OCI-LY3 (cell line): ENCODE measurements at regions not wholly inside any gene's neighbourhood (a gene's known extent, or its start where the extent isn't known, plus 50 kb on each side); places are given as distances from the start of the nearest gene placed in this dataset.

ENCODE experiments used
- EZH2phosphoT487 ChIP-seq: fragments of 200-600 bp; shearing (Covaris generic); IDR thresholded peaks from 2 replicates; pipeline ENCODE4 v1.6.1; 2018; ENCODE audit warnings: antibody characterized with exemption, mixed run types, low read depth
- TF ChIP-seq, protein P1 (sequence below): fragments of 200-600, 300-600 bp; sonication (generic); IDR thresholded peaks from 2 replicates; pipeline ENCODE4 v1.5.1; 2014; ENCODE audit warnings: antibody characterized with exemption, low read length, low read depth

GRCh38 chr9:81374459-81375186 lies 314.7 kb downstream of the TLE1 start:
- TF ChIP-seq, protein P1, sequence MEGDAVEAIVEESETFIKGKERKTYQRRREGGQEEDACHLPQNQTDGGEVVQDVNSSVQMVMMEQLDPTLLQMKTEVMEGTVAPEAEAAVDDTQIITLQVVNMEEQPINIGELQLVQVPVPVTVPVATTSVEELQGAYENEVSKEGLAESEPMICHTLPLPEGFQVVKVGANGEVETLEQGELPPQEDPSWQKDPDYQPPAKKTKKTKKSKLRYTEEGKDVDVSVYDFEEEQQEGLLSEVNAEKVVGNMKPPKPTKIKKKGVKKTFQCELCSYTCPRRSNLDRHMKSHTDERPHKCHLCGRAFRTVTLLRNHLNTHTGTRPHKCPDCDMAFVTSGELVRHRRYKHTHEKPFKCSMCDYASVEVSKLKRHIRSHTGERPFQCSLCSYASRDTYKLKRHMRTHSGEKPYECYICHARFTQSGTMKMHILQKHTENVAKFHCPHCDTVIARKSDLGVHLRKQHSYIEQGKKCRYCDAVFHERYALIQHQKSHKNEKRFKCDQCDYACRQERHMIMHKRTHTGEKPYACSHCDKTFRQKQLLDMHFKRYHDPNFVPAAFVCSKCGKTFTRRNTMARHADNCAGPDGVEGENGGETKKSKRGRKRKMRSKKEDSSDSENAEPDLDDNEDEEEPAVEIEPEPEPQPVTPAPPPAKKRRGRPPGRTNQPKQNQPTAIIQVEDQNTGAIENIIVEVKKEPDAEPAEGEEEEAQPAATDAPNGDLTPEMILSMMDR, result no peak
- TF ChIP-seq EZH2phosphoT487, result no peak
